ENCODE measurements at regions not wholly inside any gene's neighbourhood (a gene's known extent, or its start where the extent isn't known, plus 50 kb on each side); places are given as distances from the start of the nearest gene placed in this dataset.

- ChIA-PET CTCF (interaction anchor here (0.6 kb wide), 1 partner anchor 246 kb away, joined by 3 read pairs; no protein-coding TSS in a partner anchor), POLR2A (ENCODE audit: low non-redundant PET) (no interaction called here)
- TF ChIP-seq CTCF (conservative IDR thresholded peaks at IDR 0.05; ENCODE audit: low read depth): no peak
- DNase-seq (ENCODE audit: low spot score): no peak
- no peak overlapping the region for H3K27ac ChIP-seq
Observed at GRCh38 chr7:32266932-32267475, 196.8 kb upstream of the PDE1C start.

GRCh38 chr7:32264702-32265284 lies 194.6 kb upstream of the PDE1C start:
- no peak for TF ChIP-seq CTCF (conservative IDR thresholded peaks at IDR 0.05; ENCODE audit: low read depth)
- ChIA-PET POLR2A (ENCODE audit: low non-redundant PET) (no interaction called here), CTCF (no interaction called here)

GRCh38 chr7:32263611-32264010 lies 193.4 kb upstream of the PDE1C start:
- POLR2A ChIA-PET (ENCODE audit: low non-redundant PET): no interaction called here
- TF ChIP-seq CTCF (conservative IDR thresholded peaks at IDR 0.05; ENCODE audit: low read depth): no peak
- DNase-seq (ENCODE audit: low spot score): no peak
- no peak overlapping the region for H3K27ac ChIP-seq
- CTCF ChIA-PET: no interaction called here

More at GRCh38 chr7:32264702-32265284, 194.6 kb upstream of the PDE1C start:
- no peak for DNase-seq (ENCODE audit: low spot score)
- no peak overlapping the region for H3K27ac ChIP-seq

GRCh38 chr7:32262315-32262714 lies 192.1 kb upstream of the PDE1C start:
- DNase-seq (ENCODE audit: low spot score): no peak
- ChIA-PET CTCF (interaction anchor here (0.6 to 0.7 kb wide), 2 partner anchors 483 to 1168 kb away, joined by 3 to 5 read pairs; no protein-coding TSS in a partner anchor), POLR2A (ENCODE audit: low non-redundant PET) (no interaction called here)
- no peak overlapping the region for H3K27ac ChIP-seq
- no peak for TF ChIP-seq CTCF (conservative IDR thresholded peaks at IDR 0.05; ENCODE audit: low read depth)

GRCh38 chr7:32259931-32260596 lies 189.9 kb upstream of the PDE1C start:
- no peak for DNase-seq (ENCODE audit: low spot score)
- H3K27ac ChIP-seq: no peak overlapping the region
- ChIA-PET CTCF (no interaction called here), POLR2A (ENCODE audit: low non-redundant PET) (no interaction called here)
- no peak for TF ChIP-seq CTCF (conservative IDR thresholded peaks at IDR 0.05; ENCODE audit: low read depth)

GRCh38 chr7:32258265-32258664 lies 188.1 kb upstream of the PDE1C start:
- POLR2A ChIA-PET (ENCODE audit: low non-redundant PET): no interaction called here
- TF ChIP-seq CTCF (conservative IDR thresholded peaks at IDR 0.05; ENCODE audit: low read depth): no peak
- CTCF ChIA-PET: no interaction called here

More at GRCh38 chr7:32258265-32258664, 188.1 kb upstream of the PDE1C start:
- H3K27ac ChIP-seq: no peak overlapping the region
- DNase-seq (ENCODE audit: low spot score): no peak
